ENCODE measurements at regions not wholly inside any gene's neighbourhood (a gene's known extent, or its start where the extent isn't known, plus 50 kb on each side); places are given as distances from the start of the nearest gene placed in this dataset.
A peak's percentile ranks its signal among the peaks of the same experiment; 100 is the strongest.

DNA sequence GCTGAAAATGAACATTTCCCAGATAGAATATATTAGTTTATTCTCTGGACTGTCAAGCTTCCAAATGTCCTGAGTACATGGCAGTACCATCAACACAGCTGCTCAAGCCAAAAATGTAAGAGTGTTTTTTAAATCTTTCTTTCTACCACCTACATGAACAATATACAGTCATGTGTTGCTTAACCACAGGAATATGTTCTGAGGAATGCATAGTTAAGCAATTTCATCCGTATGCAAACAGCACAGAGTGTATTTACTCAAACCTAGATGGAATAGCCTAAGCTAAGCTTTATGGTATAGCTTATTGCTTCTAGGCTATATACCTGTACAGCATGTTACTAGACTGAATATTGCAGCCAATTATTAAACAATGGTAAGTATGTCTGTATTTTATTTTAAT lies 561.9 kb upstream of the ADGRL4 start:
- peaks cover 0 to 2% (median 0%) of the 10 kb centered on the region in 3 donors for H3K9me3 ChIP-seq (ENCODE audit: control insufficient read depth in 2 of 3, insufficient read depth in 1 of 3, low read length in 3 of 3)
- DNase-seq (no peak), FAIRE-seq (no peak)
- H3K4me3 ChIP-seq (ENCODE audit: low read length in 3 of 3), result no peak overlapping the region
- TF ChIP-seq, protein P1, sequence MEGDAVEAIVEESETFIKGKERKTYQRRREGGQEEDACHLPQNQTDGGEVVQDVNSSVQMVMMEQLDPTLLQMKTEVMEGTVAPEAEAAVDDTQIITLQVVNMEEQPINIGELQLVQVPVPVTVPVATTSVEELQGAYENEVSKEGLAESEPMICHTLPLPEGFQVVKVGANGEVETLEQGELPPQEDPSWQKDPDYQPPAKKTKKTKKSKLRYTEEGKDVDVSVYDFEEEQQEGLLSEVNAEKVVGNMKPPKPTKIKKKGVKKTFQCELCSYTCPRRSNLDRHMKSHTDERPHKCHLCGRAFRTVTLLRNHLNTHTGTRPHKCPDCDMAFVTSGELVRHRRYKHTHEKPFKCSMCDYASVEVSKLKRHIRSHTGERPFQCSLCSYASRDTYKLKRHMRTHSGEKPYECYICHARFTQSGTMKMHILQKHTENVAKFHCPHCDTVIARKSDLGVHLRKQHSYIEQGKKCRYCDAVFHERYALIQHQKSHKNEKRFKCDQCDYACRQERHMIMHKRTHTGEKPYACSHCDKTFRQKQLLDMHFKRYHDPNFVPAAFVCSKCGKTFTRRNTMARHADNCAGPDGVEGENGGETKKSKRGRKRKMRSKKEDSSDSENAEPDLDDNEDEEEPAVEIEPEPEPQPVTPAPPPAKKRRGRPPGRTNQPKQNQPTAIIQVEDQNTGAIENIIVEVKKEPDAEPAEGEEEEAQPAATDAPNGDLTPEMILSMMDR (IDR thresholded peaks at IDR 0.05; ENCODE audit: borderline replicate concordance, extremely low read depth, insufficient read depth), result no peak
- intact Hi-C loops (cut with DNase I), result no loop called here
- no peak overlapping the region for H3K9ac ChIP-seq (ENCODE audit: low read length in 3 of 3)
- no peaks in the 10 kb centered on the region for H3K27me3 ChIP-seq (ENCODE audit: control insufficient read depth, insufficient read depth, low read length)
- no peaks in the 10 kb centered on the region for H3K36me3 ChIP-seq (ENCODE audit: control insufficient read depth in 2 of 3, insufficient read depth in 3 of 3, low read length in 3 of 3)
- no peak overlapping the region for H3K27ac ChIP-seq (ENCODE audit: low read depth in 2 of 2, low read length in 2 of 2)
- no peaks in the 10 kb centered on the region for H3K4me1 ChIP-seq (ENCODE audit: control insufficient read depth in 2 of 3, insufficient read depth in 2 of 3, low read depth in 1 of 3, low read length in 3 of 3)

DNA sequence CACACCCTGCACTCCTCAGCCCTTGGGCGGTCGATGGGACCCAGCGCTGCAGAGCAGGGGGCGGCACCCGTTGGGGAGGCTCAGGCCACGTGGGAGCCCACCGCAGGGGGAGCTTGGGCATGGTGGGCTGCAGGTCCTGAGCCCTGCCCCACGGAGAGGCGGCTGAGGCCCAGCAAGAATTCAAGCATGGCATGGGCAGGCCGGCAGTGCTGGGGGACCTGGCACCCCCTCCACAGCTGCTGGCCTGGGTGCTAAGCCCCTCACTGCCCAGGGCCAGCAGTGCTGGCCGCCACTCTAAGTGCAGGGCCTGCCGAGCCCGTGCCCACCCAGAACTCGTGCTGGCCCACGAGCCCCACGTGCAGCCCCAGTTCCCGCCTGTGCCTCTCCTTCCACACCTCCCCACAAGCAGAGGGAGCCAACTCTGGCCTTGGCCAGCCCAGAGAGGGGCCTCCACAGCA lies 555.0 kb upstream of the ADGRL4 start:
- Histone ChIP-seq H3K4me1 (ENCODE audit: control insufficient read depth in 2 of 3, insufficient read depth in 2 of 3, low read depth in 1 of 3, low read length in 3 of 3) (no peaks in the 10 kb centered on the region), H3K27ac (ENCODE audit: low read depth in 2 of 2, low read length in 2 of 2) (no peak overlapping the region), H3K36me3 (ENCODE audit: control insufficient read depth in 2 of 3, insufficient read depth in 3 of 3, low read length in 3 of 3) (no peaks in the 10 kb centered on the region), H3K9ac (ENCODE audit: low read length in 3 of 3) (no peak overlapping the region), H3K27me3 (ENCODE audit: control insufficient read depth, insufficient read depth, low read length) (no peaks in the 10 kb centered on the region), H3K4me3 (ENCODE audit: low read length in 3 of 3) (no peak overlapping the region), H3K9me3 (ENCODE audit: control insufficient read depth in 2 of 3, insufficient read depth in 1 of 3, low read length in 3 of 3) (peaks cover 0 to 2% (median 0%) of the 10 kb centered on the region in 3 donors)
- intact Hi-C loops (cut with DNase I), result no loop called here
- FAIRE-seq (no peak), DNase-seq (peak in 1 of 5 donors; percentile 60)
- TF ChIP-seq, protein P1 (IDR thresholded peaks at IDR 0.05; ENCODE audit: borderline replicate concordance, extremely low read depth, insufficient read depth), result no peak

- H3K4me1 ChIP-seq (ENCODE audit: control insufficient read depth in 2 of 3, insufficient read depth in 2 of 3, low read depth in 1 of 3, low read length in 3 of 3), result no peaks in the 10 kb centered on the region
- no peak for FAIRE-seq
- TF ChIP-seq, protein P1 (IDR thresholded peaks at IDR 0.05; ENCODE audit: borderline replicate concordance, extremely low read depth, insufficient read depth), result no peak
- no peaks in the 10 kb centered on the region for H3K27me3 ChIP-seq (ENCODE audit: control insufficient read depth, insufficient read depth, low read length)
- no peaks in the 10 kb centered on the region for H3K9me3 ChIP-seq (ENCODE audit: control insufficient read depth in 2 of 3, insufficient read depth in 1 of 3, low read length in 3 of 3)
- DNase-seq, result no peak
- no peak overlapping the region for H3K27ac ChIP-seq (ENCODE audit: low read depth in 2 of 2, low read length in 2 of 2)
- intact Hi-C loops (cut with DNase I), result no loop called here
- H3K9ac ChIP-seq (ENCODE audit: low read length in 3 of 3), result no peak overlapping the region
- H3K36me3 ChIP-seq (ENCODE audit: control insufficient read depth in 2 of 3, insufficient read depth in 3 of 3, low read length in 3 of 3), result no peaks in the 10 kb centered on the region
- H3K4me3 ChIP-seq (ENCODE audit: low read length in 3 of 3), result no peak overlapping the region
Observed at GRCh38 chr1:79556189-79556588, 549.7 kb upstream of the ADGRL4 start.

GRCh38 chr1:79554688-79555087 lies 548.2 kb upstream of the ADGRL4 start:
- FAIRE-seq (no peak), DNase-seq (no peak)
- H3K9ac ChIP-seq (ENCODE audit: low read length in 3 of 3), result no peak overlapping the region
- intact Hi-C loops (cut with DNase I), result no loop called here
- no peaks in the 10 kb centered on the region for H3K9me3 ChIP-seq (ENCODE audit: control insufficient read depth in 2 of 3, insufficient read depth in 1 of 3, low read length in 3 of 3)
- no peak overlapping the region for H3K4me3 ChIP-seq (ENCODE audit: low read length in 3 of 3)
- no peaks in the 10 kb centered on the region for H3K27me3 ChIP-seq (ENCODE audit: control insufficient read depth, insufficient read depth, low read length)
- TF ChIP-seq, protein P1 (IDR thresholded peaks at IDR 0.05; ENCODE audit: borderline replicate concordance, extremely low read depth, insufficient read depth), result no peak
- H3K36me3 ChIP-seq (ENCODE audit: control insufficient read depth in 2 of 3, insufficient read depth in 3 of 3, low read length in 3 of 3), result no peaks in the 10 kb centered on the region
- no peaks in the 10 kb centered on the region for H3K4me1 ChIP-seq (ENCODE audit: control insufficient read depth in 2 of 3, insufficient read depth in 2 of 3, low read depth in 1 of 3, low read length in 3 of 3)
- H3K27ac ChIP-seq (ENCODE audit: low read depth in 2 of 2, low read length in 2 of 2), result no peak overlapping the region

All from kidney (tissue), 13 donors.